ENCODE measurements at regions not wholly inside any gene's neighbourhood (a gene's known extent, or its start where the extent isn't known, plus 50 kb on each side); places are given as distances from the start of the nearest gene placed in this dataset.

GRCh38 chr9:14423815-14424261 is 109.9 kb upstream of the NFIB start:
- Histone ChIP-seq H3K18ac (ENCODE audit: extremely low read depth, low read length) (no peak overlapping the region), H3K56ac (replicated peaks; ENCODE audit: insufficient read length, low read depth, low read length) (no peak overlapping the region), H4K20me1 (replicated peaks in 1 of 2; ENCODE audit: control insufficient read depth in 1 of 2, insufficient read depth in 2 of 2, low read length in 2 of 2) (no peaks in the 10 kb centered on the region), H3K4me1 (replicated peaks in 1 of 4; ENCODE audit: control insufficient read depth in 3 of 4, insufficient read depth in 4 of 4, low read length in 3 of 4) (peaks cover 7 to 22% (median 17%) of the 10 kb centered on the region in 4 experiments), H4K91ac (replicated peaks; ENCODE audit: insufficient read length, low read length) (no peak overlapping the region), H2BK15ac (ENCODE audit: low read length) (no peak overlapping the region), H3K27me3 (replicated peaks in 1 of 4; ENCODE audit: control insufficient read depth in 3 of 4, extremely low read depth in 1 of 4, insufficient read depth in 3 of 4, low read length in 3 of 4) (no peaks in the 10 kb centered on the region), H2BK120ac (replicated peaks; ENCODE audit: low read depth, low read length) (no peak overlapping the region), H3K9me3 (ENCODE audit: insufficient read depth in 2 of 2, low read depth in 1 of 2, low read length in 1 of 2) (no peaks in the 10 kb centered on the region), H3K14ac (ENCODE audit: insufficient read length) (no peak overlapping the region), H3K23me2 (ENCODE audit: low read depth, low read length) (no peaks in the 10 kb centered on the region), H3K23ac (ENCODE audit: insufficient read length) (no peak overlapping the region), H4K8ac (ENCODE audit: extremely low read depth, insufficient read depth, low read length) (no peak overlapping the region), H3K9ac (replicated peaks in 1 of 4; ENCODE audit: extremely low read depth in 1 of 4, low read depth in 3 of 4, low read length in 3 of 4) (no peak overlapping the region), H2BK20ac (ENCODE audit: low read length) (no peak overlapping the region), H3K4ac (replicated peaks; ENCODE audit: insufficient read length, low read depth, low read length) (no peak overlapping the region), H3K4me2 (ENCODE audit: insufficient read depth in 1 of 2, low read depth in 2 of 2, low read length in 2 of 2) (peak overlapping the region; percentile 1 to 19; a peak in 1 of 4 replicates), H3K4me3 (ENCODE audit: extremely low read depth in 1 of 4, insufficient read depth in 2 of 4, low read depth in 3 of 4, low read length in 4 of 4) (peak overlapping the region in 1 of 4 experiments; percentile 9; a peak in 1 of 8 replicates), H3K79me2 (ENCODE audit: control insufficient read depth in 1 of 2, insufficient read depth in 2 of 2, low read length in 2 of 2) (no peaks in the 10 kb centered on the region), H2AFZ (ENCODE audit: low read length) (no peak overlapping the region), H2BK5ac (ENCODE audit: low read depth, low read length) (no peak overlapping the region), H3K79me1 (ENCODE audit: low read depth, low read length) (no peaks in the 10 kb centered on the region), H2BK12ac (ENCODE audit: low read depth, low read length) (no peak overlapping the region), H4K5ac (ENCODE audit: insufficient read length, low read depth, low read length) (no peak overlapping the region), H3K36me3 (ENCODE audit: control insufficient read depth in 2 of 4, insufficient read depth in 4 of 4, low read length in 3 of 4) (no peaks in the 10 kb centered on the region), H3K27ac (ENCODE audit: low read depth, low read length) (no peak overlapping the region), H2AK5ac (ENCODE audit: low read depth, low read length) (no peak overlapping the region)
- WGBS, 2 experiments (ENCODE audit: extremely low coverage in 1 of 2, insufficient coverage in 1 of 2, insufficient read length in 1 of 2, insufficient replicate concordance in 2 of 2, low coverage in 1 of 2, low lambda C conversion rate in 2 of 2, missing lambda C conversion rate in 1 of 2), result 66% methylated on average over 6 of the region's 6 CpGs; no CpG with 5 or more reads in 1 of the 2 experiments
- ChIA-PET POLR2A (ENCODE audit: partially characterized antibody) (no interaction called here), CTCF (ENCODE audit: partially characterized antibody) (interaction anchor here (0.5 to 7.3 kb wide), 6 partner anchors 16 to 1390 kb away, joined by 3 to 85 read pairs (median 4); no protein-coding TSS in a partner anchor)
- TF ChIP-seq BACH1 (IDR thresholded peaks at IDR 0.05; ENCODE audit: low read length), result no peak
- no peak for TF ChIP-seq SP2 (IDR thresholded peaks at IDR 0.05; ENCODE audit: low read length)
- TF ChIP-seq RXRA (IDR thresholded peaks at IDR 0.05; ENCODE audit: insufficient read depth, low read depth, low read length), result no peak
- TF ChIP-seq MAFK (IDR thresholded peaks at IDR 0.05; ENCODE audit: low read depth, low read length), result no peak
- DNase-seq (ENCODE audit: low read depth in 1 of 2, low spot score in 2 of 2) (no peak), FAIRE-seq (no peak)
